Left ventricle myocardium superior (tissue), 1 donor: ENCODE measurements at regions not wholly inside any gene's neighbourhood (a gene's known extent, or its start where the extent isn't known, plus 50 kb on each side); places are given as distances from the start of the nearest gene placed in this dataset.

ENCODE experiments used
- ATAC-seq: fragments of 200-7000 bp; cut with Tn5 transposase; one replicate; pipeline ENCODE4 v1.9.1; 2020; ENCODE audit warnings: mild to moderate bottlenecking, moderate library complexity
- DNase-seq: peaks from one replicate; pipeline ENCODE4 v3.0.0-alpha.2; 2020
- intact Hi-C: fragments of 100-400 bp; cut with micrococcal nuclease; formaldehyde crosslinking; loops from one replicate; pipeline ENCODE4 v1.11.0; 2022
- donor health status: DM: no; HTN: yes; CAD: no; lungs with severe emphysema.

GRCh38 chr2:611519-611918 lies 65.7 kb downstream of the TMEM18 start:
- ATAC-seq (no peak), DNase-seq (no peak)
- intact Hi-C loops, result no loop called here

GRCh38 chr2:610491-610890 lies 66.7 kb downstream of the TMEM18 start:
- DNase-seq, result no peak
- no peak for ATAC-seq
- intact Hi-C loops, result no loop called here

GRCh38 chr2:609881-610280 lies 67.3 kb downstream of the TMEM18 start:
- ATAC-seq, result no peak
- intact Hi-C loops, result no loop called here
- DNase-seq, result no peak

- DNase-seq (no peak), ATAC-seq (no peak)
- intact Hi-C loops, result no loop called here
These were observed 67.8 kb downstream of the TMEM18 start for GRCh38 chr2:609449-609848.

- DNase-seq (no peak), ATAC-seq (no peak)
- intact Hi-C loops, result no loop called here
These were observed 68.5 kb downstream of the TMEM18 start for GRCh38 chr2:608711-609110.

GRCh38 chr2:608297-608696 lies 68.9 kb downstream of the TMEM18 start:
- intact Hi-C loops, result no loop called here
- no peak for ATAC-seq

GRCh38 chr2:607709-608108 lies 69.5 kb downstream of the TMEM18 start:
- ATAC-seq (no peak), DNase-seq (no peak)
- intact Hi-C loops, result no loop called here

More at GRCh38 chr2:608297-608696, 68.9 kb downstream of the TMEM18 start:
- DNase-seq, result no peak

GRCh38 chr2:607172-607571 lies 70.0 kb downstream of the TMEM18 start:
- ATAC-seq (no peak), DNase-seq (no peak)
- intact Hi-C loops, result no loop called here

- DNase-seq (no peak), ATAC-seq (no peak)
- intact Hi-C loops, result no loop called here
These were observed 71.3 kb downstream of the TMEM18 start for GRCh38 chr2:605674-606608.

- no peak for DNase-seq
- ATAC-seq, result no peak
- intact Hi-C loops, result no loop called here
These were observed 72.2 kb downstream of the TMEM18 start for GRCh38 chr2:604854-605524.

- DNase-seq (no peak), ATAC-seq (no peak)
- intact Hi-C loops, result no loop called here
These were observed 72.8 kb downstream of the TMEM18 start for GRCh38 chr2:604385-604784.

GRCh38 chr2:603869-604268 lies 73.3 kb downstream of the TMEM18 start:
- intact Hi-C loops, result no loop called here
- ATAC-seq (no peak), DNase-seq (no peak)

- intact Hi-C loops, result no loop called here
- DNase-seq, result no peak
These were observed 73.8 kb downstream of the TMEM18 start for GRCh38 chr2:603427-603826.

GRCh38 chr2:602571-603359 lies 74.4 kb downstream of the TMEM18 start:
- intact Hi-C loops, result no loop called here
- DNase-seq (no peak), ATAC-seq (no peak)

More at GRCh38 chr2:603427-603826, 73.8 kb downstream of the TMEM18 start:
- no peak for ATAC-seq

- DNase-seq (no peak), ATAC-seq (no peak)
- intact Hi-C loops, result no loop called here
These were observed 75.3 kb downstream of the TMEM18 start for GRCh38 chr2:601806-602455.

- ATAC-seq, result no peak
- intact Hi-C loops, result no loop called here
- no peak for DNase-seq
These were observed 75.9 kb downstream of the TMEM18 start for GRCh38 chr2:601387-601698.

GRCh38 chr2:600542-601386 lies 76.4 kb downstream of the TMEM18 start:
- intact Hi-C loops, result no loop called here
- ATAC-seq (no peak), DNase-seq (no peak)

- DNase-seq (no peak), ATAC-seq (no peak)
- intact Hi-C loops, result no loop called here
These were observed 77.6 kb downstream of the TMEM18 start for GRCh38 chr2:599601-600000.
